Activated CD8-positive, alpha-beta memory T cell treated with anti-CD3 and anti-CD28 coated beads for 24 hours (primary cell): ENCODE measurements at regions not wholly inside any gene's neighbourhood (a gene's known extent, or its start where the extent isn't known, plus 50 kb on each side); places are given as distances from the start of the nearest gene placed in this dataset.

Experiments
- DNase-seq: peaks from one replicate; pipeline ENCODE4 v3.0.0-alpha.2; 2020

DNA sequence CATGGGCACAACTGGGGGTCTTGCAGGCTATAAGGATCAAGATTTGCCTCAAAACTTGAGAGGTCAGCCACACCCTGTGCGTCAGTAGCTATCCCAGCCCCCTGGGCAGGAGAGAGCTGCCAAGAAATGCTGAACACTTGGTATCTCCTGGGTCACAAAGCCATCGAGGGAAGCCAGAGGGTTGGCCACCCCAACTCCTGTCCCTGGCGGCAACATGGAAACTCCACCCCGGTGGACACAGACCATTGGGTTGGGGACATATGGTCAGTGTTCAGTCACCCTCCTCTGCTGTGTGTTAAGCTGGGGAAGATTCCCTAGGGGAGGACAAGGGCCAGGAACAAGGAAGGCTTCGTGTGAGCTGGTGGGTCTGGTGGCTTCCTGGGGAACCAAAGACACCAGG lies 140.6 kb downstream of the C5orf15 start:
- DNase-seq, result no peak

DNA sequence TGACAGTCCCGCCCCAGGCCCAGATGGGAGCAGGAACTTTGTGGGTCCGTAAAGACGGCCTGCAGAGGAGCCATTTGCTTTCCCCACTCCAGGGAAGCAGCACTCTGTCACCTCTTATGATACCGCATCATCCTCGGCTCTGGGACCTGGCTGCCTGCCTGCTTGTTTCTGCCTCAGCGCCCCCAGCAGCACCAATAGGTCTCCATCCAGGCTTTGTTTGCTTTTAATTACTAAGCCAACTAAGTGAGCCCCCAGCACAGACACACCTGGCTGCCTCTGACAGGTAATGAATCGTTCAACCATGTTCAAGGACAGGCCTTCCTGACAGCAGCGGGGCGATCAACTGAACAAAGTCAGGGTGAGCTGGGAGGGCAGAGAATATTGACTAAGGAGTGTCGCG lies 141.4 kb downstream of the C5orf15 start:
- no peak for DNase-seq

DNA sequence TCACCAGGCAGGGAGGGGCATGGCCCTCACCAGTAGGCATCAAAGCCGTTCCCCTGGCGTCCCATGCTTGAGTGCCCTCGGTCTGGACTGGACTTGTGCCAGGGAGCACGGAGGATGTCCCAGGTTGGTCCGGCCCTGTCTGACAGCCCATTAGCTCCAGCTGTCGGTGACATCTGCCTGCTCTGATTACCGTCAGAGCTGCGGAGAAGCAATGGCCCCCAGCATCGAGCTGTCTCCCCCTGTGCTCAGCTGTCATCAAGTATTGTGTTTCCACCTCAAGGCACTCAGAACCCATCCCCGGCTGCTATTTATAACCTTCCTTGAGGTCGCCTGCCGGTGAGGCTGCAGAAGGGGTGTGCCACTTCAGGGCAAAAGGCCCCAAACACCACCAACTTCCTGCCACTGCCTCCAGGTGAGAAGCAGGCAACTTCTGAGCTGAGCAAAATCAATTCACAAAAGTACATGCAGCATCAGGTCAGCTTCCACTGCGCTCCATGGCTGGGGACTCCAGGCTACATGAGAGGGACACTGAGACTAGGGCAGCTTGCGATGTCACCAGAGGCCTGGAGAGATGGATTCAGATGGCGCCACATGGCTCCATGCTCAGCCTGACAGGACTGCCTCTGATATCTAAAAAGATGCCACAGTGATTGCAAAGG lies 142.7 kb downstream of the C5orf15 start:
- no peak for DNase-seq

DNA sequence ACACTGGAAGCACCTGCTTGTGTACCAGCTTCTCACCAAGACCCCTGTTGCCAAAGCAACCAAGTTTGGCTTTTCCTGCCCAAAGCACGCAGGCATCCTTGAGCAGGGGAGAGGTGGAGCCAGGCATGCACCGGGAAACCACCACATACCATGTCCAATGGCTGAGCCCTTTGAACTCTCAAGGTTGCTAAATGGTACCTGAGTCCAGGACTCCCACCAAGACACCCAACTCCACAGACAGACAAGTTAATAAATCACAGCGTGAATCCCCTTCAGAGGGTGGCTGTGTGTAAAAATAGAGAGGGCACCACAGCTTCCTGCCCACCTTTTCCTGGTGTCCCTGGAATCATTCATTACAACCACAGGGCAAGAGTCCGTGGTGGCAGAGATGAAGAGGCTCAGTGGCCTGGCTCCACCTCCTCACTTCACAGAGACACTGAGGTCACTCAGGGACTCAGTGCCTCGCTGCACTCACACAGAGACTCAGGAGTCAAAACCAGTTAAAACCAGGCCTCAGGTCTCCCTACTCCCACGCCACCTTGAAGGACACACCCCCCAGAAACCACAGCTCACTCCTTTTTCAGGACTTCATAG lies 143.7 kb downstream of the C5orf15 start:
- DNase-seq, result peak; percentile 63

DNA sequence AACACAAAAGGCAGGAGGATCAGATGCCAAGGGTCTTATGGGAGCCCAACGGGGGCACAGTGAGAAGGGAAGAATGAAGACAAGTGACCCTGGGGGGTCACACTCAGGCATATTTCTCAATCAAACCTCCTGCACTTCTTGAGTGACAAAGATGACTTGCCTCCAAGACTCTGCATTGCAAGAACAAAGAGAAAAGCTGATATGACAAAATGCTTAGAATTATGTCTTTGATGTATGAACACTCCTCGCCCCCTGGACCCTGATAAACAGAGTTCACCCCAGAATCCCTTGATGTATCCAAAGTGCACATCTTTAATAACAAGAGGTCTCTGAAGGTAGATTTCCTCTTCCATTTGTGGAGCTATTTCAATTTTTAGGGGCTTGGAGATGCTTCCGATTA lies 146.5 kb downstream of the C5orf15 start:
- DNase-seq, result no peak

DNA sequence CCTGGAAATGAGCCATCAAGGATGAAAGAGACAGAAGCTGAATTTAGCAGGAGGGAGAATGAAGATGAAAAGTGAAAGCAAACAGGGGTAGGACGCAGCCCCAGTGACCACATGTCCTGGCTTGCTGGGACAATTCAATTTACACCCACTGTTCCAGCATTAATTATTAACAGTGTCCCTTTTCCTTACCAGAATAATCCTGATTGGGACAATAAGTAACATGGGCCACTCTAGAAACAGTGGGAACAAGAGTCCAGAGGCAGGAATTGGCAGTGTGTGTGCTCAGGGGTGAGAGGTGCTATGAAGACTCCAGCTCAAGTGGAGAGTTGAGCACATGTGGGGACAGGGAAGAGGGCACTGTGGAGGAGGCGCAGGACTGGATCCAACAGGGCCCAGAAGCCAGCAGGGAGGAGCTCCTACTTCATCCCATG lies 147.1 kb downstream of the C5orf15 start:
- no peak for DNase-seq

DNA sequence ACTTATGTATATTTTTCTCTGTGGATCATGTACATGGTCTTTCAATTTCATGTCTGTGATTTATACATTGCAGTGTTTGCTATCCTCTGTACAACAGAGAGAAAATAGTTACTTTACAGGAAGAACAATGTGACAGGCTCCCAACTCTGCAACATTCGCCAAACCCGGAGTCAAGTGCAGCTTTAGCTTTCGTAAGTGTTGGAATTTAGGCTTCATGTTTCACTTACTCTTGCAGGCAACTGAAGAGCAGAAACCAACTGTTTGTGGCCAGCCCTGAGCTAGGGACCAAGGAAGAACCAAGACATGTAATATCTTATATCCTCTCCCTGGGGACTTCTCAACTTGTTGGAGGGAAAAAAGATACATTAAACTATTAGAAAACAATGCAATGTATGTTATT lies 147.9 kb downstream of the C5orf15 start:
- no peak for DNase-seq

DNA sequence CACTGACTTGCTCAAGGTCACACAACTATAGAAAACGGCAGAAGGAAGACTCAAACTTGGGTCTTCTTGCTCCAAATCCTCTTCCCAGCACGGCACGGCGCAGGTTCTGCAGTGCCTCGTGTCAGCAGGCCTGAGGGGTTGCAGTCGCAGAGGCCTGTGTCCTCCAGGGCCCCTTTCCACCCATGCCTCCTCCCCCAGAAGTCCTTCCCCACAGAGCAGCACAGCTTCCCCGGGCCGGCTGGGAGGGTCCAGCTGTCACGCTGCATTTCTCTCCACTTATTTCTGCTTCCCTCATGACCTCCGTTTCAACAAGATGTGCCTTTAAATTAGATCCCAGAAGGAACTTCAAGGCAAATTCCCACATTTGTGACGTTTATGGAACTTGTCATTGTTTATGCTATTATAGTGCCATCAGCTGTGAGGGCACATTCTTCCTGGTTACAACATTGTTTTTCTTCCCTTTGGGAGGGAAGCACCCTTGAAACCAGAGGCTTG lies 148.4 kb downstream of the C5orf15 start:
- no peak for DNase-seq

DNA sequence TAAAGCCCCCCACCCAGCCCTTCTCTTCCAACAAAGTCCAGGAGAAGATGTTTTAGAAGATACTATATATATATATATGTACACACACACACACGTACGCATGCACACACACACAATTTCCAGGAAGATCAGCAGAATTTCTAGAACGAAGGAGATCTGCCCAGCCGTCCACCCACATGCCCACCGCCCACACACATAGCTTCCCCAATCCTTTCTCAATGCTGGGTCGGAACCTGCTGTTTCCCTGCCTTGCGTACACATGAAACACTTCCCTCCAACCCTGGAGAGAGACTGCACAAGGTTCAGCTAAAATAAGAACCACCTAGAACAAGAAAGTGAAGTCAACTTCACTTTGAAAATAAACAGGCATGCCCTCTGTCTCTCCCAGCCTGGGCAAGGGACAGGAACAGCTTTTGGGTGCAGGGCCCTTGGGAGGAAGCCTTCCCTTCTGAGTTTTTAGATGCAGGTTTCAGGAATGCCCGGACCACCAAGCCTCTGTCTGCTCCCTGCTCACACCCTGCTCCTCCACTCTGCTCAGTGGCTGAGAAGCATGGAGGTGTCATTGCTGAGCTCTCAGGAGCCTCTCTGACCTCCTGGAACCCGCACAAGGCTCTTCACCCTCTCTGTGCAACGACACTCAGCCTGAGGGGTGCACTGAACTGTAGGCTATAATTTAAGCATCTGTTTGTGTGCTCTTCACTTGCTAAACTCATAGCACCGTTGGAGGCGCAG lies 149.4 kb downstream of the C5orf15 start:
- no peak for DNase-seq

DNA sequence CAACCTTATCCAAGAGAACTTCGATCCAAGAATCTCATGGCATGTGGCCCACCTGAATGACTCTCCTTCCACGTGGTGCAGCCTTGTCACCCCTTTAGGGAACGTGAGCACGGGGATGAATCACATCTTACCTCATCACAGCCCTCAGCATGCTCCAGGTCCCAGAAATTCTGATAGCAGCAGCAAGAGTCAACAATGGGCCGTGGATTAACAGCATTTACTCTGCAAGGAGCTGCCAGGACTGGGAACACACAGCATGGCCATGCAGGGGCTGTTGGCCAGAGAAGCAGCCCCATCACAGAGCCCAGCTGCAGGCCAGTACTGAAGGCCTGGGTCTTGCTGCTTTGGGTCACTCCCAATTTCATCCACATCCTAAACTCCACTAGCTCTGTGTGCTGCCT lies 150.4 kb downstream of the C5orf15 start:
- no peak for DNase-seq

DNA sequence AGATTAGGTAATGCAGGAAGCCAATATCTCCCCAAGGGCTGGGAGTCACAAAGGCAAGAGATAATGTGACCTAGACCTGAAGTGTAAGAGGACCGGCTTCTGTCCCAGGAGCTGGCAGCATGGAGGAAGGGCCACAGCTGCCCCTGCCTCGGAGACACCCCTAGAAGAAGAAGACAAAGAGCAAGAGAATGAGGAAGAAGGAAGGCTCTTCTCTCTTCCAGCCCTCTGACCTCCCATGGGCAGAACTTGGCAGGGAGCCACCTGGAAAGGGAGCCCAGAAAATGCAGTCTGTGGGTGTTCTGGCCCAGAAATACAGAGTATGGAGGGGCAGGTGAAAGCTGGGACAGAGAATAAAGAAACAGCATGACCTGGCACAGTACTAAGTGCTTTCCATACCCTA lies 151.0 kb downstream of the C5orf15 start:
- no peak for DNase-seq

DNA sequence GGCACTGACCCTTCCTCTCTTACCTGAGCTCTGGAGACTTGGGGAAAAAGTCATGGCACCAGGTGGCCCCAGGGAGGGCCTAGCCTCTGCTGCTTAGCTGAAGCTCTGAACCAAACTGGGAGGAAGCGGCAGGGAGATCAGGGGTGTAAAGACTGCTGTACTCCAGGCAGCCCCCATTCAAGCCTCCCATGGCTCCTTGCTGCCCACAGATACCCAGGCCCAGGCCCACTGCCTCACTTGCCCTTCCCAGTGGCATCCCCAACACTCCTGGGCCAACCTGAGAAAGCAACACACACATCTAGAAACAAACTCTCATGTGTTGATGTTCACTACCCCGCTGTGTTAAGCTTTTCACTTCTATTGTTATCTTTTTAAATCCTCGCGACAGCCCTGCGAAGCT lies 151.6 kb downstream of the C5orf15 start:
- no peak for DNase-seq

DNA sequence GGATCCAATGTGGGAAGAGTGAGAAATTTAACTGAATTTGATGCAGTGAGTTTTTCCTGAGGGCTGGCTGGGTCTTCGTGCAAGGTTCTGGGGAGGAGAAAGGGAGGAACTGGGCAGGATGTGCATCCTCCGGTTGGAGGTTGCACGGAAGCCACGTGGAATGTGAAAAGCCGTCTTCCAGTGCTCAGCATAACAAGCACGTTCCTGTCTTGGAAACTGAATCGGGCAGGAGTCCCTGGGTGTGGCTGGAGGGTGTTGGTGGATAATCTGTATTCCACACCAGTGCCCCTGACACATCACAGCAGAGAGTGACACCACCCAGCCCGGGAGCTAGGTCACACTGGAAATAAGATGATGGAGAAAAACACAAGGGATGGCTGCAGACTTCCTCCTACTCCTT lies 154.3 kb downstream of the C5orf15 start:
- DNase-seq, result no peak

DNA sequence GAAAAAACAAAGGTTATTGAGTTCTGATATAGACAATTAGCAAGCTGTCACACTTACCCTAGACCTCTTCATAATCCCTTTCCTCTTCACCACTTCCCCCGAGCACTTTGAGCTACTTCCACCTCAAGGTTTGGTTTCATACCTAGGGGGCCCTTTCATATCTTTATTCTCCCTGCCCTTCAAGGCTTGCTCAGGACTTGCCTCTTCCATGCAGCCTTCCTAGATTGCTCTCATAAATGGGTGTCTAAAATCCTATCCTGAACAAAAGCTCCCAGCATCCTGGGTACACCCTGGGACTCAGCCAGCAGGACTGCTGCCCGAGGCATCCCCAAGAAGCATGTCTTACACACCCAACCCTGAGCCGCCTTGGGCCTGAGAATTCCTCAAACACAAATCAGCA lies 157.3 kb downstream of the C5orf15 start:
- no peak for DNase-seq

DNA sequence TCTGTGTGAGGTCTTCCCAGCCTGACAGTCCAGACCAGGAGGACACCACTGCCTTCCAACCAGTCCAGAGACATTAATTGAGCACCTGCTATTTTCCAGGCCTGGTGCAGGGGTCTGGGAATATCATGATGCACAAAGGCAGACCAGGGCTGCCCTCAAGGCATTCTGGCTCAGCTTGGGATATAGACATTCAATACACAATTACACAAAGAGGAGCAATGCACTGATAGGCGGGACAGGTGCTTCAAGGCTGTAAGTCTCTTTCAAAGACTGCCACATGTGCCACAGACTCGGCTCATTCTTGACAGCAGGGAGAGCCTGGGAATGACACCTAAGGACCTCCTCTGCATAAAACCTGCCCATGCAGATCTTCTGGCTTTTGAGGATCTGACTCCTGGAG lies 158.6 kb downstream of the C5orf15 start:
- DNase-seq, result no peak

DNA sequence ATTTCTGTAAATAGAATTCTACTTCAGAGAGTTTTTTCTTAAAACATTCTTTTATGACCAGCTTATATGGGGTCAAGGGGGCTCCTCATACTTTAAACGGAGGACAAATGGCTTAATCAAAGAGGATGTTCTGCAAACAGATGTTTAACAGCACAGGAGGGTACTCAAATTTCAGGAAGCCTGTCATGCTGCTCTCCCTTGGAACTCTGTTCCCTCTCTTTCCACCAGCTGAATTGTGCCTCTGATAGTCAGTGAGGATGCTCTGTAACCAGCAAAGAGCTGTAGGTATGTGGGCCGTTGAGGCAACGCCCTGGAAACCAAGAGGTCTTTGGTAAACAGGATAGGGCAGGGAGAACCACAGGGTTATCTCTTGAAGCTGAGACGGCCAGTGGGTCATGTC lies 161.1 kb downstream of the C5orf15 start:
- DNase-seq, result no peak

DNA sequence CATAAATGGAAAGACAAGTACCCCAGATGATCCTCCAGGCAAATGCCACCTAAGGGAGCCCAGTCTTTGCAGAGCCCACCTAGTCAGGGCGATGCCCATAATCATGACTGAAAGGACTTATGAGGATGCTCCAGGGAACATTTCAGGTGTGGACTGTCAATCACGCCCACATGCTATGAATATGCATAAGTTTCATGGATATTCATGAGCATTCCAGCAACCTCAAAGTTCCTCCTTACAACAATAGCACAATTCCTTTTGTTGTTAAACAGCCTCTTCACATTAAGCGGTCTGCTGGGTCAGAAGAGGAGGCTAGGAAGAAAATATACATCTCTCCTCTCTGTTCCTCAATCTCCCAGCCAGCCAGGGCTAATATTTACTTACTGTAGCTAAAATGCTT lies 161.6 kb downstream of the C5orf15 start:
- no peak for DNase-seq

DNA sequence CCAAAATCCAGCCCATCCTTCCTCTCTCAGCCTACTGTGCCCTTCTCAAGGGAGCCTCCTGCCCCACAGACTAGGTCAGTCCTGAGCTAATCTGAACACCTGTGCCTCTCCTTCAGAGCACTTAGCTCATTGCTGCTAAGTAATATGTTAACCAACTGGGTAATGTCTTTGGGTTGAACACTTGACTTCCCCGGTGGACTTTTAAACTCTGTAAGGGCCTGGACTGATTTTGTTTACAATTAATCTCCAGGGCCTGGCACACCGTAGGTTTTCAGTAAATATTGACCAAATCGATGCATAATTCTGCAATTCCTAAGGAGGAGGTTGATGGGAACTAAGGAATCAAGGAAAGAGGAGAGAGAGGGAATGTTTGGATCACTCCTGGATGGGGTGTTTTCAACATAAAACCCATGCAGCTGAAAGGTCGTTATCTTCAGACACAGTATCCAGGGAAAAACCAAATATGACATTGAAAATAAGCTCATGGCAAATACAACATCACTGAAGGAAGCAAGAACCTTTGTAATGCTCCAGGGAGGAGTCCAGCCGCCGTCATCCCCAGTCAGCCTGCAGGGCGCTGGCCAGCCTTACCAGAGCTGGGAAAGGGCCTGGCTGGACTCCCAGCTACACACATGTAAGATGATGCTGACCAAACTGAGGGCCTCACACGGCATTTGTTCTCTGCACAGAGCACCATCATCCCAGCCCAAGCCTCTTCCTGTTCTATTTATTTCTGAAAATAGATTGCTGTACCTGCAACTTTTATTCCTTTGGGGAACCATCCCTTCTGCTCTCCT lies 166.3 kb downstream of the C5orf15 start:
- DNase-seq, result no peak

DNA sequence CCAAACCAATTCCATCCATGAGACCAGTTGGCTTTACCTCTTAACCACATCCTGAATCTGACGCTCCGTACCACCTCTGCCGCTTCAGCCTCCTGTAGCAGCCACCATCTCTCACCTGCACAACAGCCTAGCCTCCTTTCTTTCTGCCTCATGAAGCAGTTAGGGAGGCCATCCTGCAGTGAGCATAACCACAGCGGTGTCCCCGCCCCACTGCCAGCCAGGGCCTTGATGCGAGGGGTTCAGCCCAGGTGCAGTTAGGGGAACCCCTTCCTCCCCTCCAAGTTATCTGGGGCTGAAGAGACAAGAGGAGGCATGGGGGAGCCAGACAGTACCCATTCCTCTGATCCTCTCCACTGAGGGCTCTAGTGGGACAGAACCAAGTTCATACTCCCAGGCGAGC lies 167.0 kb downstream of the C5orf15 start:
- no peak for DNase-seq

DNA sequence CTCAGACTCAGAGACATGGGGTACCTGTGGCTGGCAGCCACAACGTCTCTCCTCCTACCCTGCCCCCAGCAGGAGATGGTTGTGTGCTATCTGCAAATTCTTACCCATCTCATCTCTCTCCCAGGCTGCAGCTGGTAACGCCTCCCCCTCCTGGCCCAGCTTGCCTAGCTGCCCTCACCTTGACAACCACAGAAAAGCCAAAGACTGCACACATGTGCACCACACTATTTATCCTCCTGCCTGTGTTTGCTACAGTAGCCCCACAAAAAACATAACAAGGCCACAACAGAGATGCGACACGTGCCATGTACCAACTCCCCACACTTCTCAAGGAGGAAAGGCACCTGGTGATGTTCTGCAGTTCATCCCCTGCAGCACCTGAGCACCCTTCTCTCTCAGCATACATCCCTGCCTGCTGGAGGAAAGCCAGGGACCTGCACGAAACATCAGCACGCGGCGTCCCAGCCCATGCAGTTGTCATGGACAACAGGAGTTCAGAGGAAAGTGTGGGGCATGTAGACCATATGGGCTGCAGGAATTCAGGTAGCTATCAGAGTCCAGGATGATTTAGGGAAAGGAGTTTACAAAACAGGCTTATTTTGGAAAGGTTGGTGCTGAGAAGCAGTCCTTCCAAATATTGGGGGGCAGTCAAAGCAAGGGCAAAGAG lies 168.7 kb downstream of the C5orf15 start:
- no peak for DNase-seq

DNA sequence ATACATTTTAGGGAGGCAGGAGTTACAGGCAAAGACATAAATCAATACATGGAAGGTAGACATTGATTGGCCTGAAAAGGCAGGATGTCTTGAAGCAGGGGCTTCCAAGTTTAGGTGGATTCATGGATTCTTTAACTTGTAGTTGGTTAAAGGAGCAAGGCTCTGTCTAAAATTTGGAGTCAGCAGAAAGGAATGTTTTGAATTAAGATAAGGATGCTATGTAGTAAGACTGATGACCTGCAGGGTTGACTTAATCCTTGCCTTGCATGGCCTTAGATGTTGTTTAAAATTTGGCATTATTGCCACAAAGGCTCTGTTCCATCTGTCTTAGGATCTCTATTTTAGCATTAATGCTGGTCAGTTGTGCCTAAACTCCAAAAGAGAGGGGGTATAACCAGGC lies 171.3 kb downstream of the C5orf15 start:
- no peak for DNase-seq

DNA sequence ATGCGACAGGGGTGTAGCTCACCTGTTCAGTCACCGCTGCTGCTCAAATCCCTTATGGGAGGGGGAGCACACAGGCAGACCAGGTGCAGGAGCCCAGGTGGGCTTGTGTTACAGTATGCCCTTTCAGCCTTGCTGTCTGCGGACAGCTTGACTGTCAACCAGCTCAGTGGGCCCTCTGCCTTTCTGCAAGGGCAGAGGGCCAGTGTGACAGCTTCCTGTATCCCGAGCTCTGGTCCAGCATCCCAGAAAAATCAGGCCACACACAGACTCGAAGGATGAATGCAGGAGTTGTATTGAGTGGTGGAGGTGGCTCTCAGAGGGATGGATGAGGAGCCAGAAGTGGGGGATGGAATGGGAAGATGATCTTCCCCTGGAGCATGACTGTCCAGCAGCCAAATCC lies 172.2 kb downstream of the C5orf15 start:
- no peak for DNase-seq
